ENCODE measurements at regions not wholly inside any gene's neighbourhood (a gene's known extent, or its start where the extent isn't known, plus 50 kb on each side); places are given as distances from the start of the nearest gene placed in this dataset.
A peak's percentile ranks its signal among the peaks of the same experiment; 100 is the strongest.

DNA sequence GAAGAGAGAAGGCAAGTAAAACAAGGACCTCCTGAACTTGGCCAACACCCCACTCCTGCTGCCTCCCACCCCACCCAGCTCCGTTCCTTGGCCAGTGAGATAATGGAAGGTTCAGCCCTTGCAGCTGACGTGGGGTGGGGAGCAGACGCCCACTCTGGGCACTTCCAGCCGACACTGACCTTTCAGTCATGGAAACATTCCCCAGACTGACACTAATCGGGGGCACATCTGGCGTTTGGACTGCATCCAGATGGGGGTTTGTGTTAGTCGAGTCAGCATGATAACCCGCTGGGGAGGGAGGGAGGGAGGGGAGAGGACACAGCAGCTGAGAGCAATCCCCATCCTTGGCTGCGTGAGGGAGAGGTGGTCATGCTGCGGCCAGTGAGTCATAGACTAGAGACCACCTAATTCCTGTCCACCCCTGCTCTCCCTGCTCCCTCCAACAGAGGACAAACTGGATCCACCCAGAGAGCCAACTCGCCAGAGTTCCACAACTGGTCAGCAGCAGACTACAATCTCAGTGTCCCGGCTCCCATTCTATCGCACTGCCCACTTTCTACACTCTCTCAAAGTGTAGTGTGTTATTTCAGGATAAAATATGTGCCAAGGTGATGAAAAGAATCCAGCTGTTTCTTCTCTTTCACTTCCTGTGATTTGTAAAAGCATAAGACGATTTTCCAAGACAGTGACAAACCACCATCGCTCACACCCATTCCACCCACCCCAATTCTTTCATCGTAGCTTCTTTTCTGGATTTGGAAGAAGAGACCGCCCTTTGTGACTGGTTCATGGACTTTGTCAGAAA lies 115.4 kb upstream of the PKDCC start:
- H3K4me3 ChIP-seq = peak overlapping the region; percentile 32
- peak overlapping the region; percentile 78 for H3K27ac ChIP-seq (replicated peaks)
- no peaks in the 10 kb centered on the region for H3K36me3 ChIP-seq
- H3K4me1 ChIP-seq = peaks cover 53% of the 10 kb centered on the region
- DNase-seq = peak; percentile 88
- H3K27me3 ChIP-seq (ENCODE audit: low read depth) = no peaks in the 10 kb centered on the region
- TF ChIP-seq, protein P1, sequence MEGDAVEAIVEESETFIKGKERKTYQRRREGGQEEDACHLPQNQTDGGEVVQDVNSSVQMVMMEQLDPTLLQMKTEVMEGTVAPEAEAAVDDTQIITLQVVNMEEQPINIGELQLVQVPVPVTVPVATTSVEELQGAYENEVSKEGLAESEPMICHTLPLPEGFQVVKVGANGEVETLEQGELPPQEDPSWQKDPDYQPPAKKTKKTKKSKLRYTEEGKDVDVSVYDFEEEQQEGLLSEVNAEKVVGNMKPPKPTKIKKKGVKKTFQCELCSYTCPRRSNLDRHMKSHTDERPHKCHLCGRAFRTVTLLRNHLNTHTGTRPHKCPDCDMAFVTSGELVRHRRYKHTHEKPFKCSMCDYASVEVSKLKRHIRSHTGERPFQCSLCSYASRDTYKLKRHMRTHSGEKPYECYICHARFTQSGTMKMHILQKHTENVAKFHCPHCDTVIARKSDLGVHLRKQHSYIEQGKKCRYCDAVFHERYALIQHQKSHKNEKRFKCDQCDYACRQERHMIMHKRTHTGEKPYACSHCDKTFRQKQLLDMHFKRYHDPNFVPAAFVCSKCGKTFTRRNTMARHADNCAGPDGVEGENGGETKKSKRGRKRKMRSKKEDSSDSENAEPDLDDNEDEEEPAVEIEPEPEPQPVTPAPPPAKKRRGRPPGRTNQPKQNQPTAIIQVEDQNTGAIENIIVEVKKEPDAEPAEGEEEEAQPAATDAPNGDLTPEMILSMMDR (IDR thresholded peaks at IDR 0.05; ENCODE audit: borderline replicate concordance) = no peak
- intact Hi-C loops (cut with micrococcal nuclease) = loop anchor here (10.0 kb wide), 1 partner anchor 92 kb away; no protein-coding TSS in a partner anchor
- H3K9me3 ChIP-seq (replicated peaks) = no peaks in the 10 kb centered on the region

DNA sequence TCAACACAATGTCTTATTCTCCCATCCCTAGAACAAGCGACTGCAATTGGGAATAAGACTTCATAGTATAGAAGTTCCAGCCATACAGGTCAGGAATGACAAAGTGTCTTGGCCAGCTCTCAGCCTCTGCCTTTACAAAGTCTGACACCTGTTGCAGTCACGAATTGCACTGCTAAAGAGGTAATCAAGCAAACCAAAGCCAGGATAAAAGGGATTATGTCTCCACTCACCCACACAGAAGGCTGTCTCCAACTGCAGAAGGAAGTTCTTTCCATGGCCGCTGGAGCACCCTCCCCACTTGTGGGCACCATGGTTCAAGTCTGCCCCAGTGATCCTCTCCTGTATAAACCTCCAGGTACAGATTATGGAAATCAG lies 114.8 kb upstream of the PKDCC start:
- Histone ChIP-seq H3K4me1 (peaks cover 53% of the 10 kb centered on the region), H3K4me3 (peak overlapping the region; percentile 32), H3K9me3 (replicated peaks) (no peaks in the 10 kb centered on the region), H3K27ac (replicated peaks) (peak overlapping the region; percentile 78), H3K36me3 (no peaks in the 10 kb centered on the region), H3K27me3 (ENCODE audit: low read depth) (no peaks in the 10 kb centered on the region)
- DNase-seq = no peak
- TF ChIP-seq, protein P1 (IDR thresholded peaks at IDR 0.05; ENCODE audit: borderline replicate concordance) = no peak
- intact Hi-C loops (cut with micrococcal nuclease) = loop anchor here (10.0 kb wide), 1 partner anchor 92 kb away; no protein-coding TSS in a partner anchor

DNA sequence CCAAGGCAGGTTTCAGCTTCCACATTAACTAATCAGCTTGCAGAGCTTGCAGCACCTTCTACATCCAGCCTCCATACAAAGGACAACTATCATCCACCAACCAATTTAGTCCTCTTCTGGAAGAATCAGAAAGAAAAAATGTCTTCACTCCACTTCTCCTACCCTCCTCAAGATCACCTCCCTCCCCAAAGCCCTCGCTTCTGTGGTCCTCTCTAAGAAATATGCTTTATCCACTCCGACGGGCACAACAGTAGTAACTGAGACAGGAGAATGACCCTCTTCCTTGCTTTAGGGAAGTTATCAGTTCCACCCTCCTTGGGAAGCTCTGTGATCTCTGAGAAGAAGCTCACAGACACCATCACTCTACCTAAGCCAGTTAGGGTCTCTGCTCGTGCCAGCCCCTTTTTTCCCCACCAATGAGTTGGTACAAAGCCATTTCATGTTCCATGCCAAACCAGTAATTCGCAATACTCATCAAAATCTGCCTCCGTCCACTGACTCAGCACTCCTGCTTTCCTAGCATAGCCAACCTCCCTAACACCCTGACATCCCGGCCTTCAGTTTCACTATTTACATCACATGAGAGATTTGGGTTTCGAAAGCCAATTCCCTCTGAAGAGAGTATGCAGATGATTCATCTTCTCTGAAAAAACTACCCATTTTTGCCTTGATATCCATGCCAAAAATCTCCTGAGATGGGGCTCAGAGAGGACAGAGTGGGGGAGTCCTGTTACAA lies 114.1 kb upstream of the PKDCC start:
- no peak for DNase-seq
- Histone ChIP-seq H3K36me3 (no peaks in the 10 kb centered on the region), H3K4me1 (peaks cover 54% of the 10 kb centered on the region), H3K27ac (replicated peaks) (peak overlapping the region; percentile 78), H3K27me3 (ENCODE audit: low read depth) (no peaks in the 10 kb centered on the region), H3K4me3 (no peak overlapping the region), H3K9me3 (replicated peaks) (no peaks in the 10 kb centered on the region)
- TF ChIP-seq, protein P1 (IDR thresholded peaks at IDR 0.05; ENCODE audit: borderline replicate concordance) = no peak
- intact Hi-C loops (cut with micrococcal nuclease) = loop anchor here (10.0 kb wide), 1 partner anchor 91 kb away; no protein-coding TSS in a partner anchor

DNA sequence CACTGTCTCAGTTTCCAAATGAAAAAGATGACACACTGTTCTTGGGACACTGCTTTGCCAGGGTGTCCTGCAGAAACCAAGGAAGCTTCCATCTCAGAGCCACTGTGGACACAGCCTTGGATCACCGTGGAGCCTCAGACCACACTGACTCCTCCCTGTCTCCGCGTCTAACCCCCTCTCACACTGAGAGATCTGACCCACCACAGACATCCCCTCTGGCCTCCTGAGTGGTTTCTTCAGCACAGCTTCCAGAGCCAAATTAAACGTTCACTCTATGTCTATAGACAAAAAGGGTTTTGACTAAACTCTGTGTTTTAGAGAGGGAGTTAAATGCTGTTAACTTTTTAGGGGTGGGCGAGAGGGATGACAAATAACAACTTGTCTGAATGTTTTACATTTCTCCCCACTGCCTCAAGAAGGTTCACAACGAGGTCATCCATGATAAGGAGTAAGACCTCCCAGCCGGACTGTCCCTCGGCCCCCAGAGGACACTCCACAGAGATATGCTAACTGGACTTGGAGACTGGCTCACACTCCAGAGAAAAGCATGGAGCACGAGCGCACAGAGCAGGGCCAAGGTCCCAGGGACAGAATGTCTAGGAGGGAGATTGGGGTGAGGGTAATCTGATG lies 113.4 kb upstream of the PKDCC start:
- intact Hi-C loops (cut with micrococcal nuclease) = loop anchor here (10.0 kb wide), 1 partner anchor 90 kb away; no protein-coding TSS in a partner anchor
- H3K4me1 ChIP-seq = peaks cover 57% of the 10 kb centered on the region
- DNase-seq = peak; percentile 48

DNA sequence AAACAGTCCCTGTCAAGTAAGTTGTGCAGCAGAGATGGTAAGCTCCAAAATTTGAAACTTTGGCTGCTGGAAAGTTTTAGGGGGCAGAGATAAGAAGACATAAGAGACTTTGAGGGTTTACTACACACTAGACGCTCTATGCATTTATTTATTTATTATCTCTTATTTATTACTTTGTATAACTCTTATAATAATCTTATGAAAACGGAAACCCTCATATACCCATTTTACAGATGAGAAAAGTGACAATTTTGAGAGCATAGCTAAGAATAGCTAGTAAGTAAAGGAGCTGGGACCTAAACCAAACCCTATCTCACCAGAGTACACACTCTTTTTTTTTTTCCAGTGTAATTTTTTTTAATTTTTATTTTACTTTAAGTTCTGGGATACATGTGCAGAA lies 112.8 kb upstream of the PKDCC start:
- no peak overlapping the region for H3K4me3 ChIP-seq
- H3K27me3 ChIP-seq (ENCODE audit: low read depth) = no peaks in the 10 kb centered on the region
- peak overlapping the region; percentile 78 for H3K27ac ChIP-seq (replicated peaks)
- no peak for DNase-seq
- TF ChIP-seq, protein P1 (IDR thresholded peaks at IDR 0.05; ENCODE audit: borderline replicate concordance) = no peak
- H3K9me3 ChIP-seq (replicated peaks) = no peaks in the 10 kb centered on the region
- peaks cover 59% of the 10 kb centered on the region for H3K4me1 ChIP-seq
- intact Hi-C loops (cut with micrococcal nuclease) = loop anchor here (10.0 kb wide), 1 partner anchor 90 kb away; no protein-coding TSS in a partner anchor
- H3K36me3 ChIP-seq = no peaks in the 10 kb centered on the region

More for the DNA sequence above, 113.4 kb upstream of the PKDCC start:
- Histone ChIP-seq H3K27me3 (ENCODE audit: low read depth) (no peaks in the 10 kb centered on the region), H3K27ac (replicated peaks) (peak overlapping the region; percentile 78), H3K9me3 (replicated peaks) (no peaks in the 10 kb centered on the region), H3K4me3 (no peak overlapping the region), H3K36me3 (no peaks in the 10 kb centered on the region)
- TF ChIP-seq, protein P1 (IDR thresholded peaks at IDR 0.05; ENCODE audit: borderline replicate concordance) = no peak

Data from left ventricle myocardium inferior (tissue), 1 donor.